GM19455 (cell line): ENCODE measurements at regions not wholly inside any gene's neighbourhood (a gene's known extent, or its start where the extent isn't known, plus 50 kb on each side); places are given as distances from the start of the nearest gene placed in this dataset.
"Not testable (repeated sequence)": the region's sequence is repeated elsewhere in the genome, so short reads cannot be mapped to it uniquely, and the experiment has no call there.

Experiments used
- ATAC-seq: cut with Tn5 transposase; IDR thresholded peaks from one replicate; pipeline ENCODE4 v1.9.1; 2021; ENCODE audit not compliant: unreplicated experiment

DNA sequence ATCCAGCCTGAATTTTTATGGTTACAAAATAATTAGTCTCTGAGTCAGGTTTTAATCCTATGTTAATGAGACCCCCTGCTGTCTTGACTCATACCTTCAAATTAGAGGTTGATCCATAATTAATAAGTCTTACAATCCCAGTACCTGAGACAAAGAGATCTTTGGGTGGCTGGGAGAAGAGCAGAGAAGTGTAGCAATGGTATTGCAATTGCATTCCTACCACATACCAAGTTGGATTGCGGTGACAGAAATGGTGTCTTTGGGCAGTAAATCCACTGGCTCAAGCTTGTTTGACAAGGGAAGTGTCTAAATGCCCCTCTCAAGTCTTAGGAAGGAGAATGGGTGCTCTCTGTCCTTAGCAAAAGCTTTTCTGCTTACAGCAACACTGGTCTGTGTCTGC lies 150.4 kb downstream of the BTBD3 start:
- no peak for ATAC-seq

DNA sequence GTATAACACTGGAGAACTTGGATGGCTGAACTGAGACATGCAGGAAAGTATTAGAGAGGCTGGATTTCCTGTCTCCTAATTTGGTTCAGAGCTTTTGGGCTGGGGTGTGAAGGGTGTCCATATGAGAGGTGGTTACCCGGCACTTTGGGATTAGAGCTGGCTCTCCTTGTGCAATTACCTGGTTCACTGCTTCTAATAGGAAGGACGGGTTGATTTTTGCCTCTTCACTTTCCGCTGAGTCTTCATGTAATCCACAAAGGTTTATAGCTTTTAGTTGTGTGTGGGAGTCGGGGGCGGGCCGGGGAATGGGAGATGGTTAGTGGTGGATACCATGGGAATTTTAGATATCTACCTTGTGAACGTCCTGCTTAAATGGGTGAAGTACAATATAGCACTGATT lies 151.5 kb downstream of the BTBD3 start:
- no peak for ATAC-seq

DNA sequence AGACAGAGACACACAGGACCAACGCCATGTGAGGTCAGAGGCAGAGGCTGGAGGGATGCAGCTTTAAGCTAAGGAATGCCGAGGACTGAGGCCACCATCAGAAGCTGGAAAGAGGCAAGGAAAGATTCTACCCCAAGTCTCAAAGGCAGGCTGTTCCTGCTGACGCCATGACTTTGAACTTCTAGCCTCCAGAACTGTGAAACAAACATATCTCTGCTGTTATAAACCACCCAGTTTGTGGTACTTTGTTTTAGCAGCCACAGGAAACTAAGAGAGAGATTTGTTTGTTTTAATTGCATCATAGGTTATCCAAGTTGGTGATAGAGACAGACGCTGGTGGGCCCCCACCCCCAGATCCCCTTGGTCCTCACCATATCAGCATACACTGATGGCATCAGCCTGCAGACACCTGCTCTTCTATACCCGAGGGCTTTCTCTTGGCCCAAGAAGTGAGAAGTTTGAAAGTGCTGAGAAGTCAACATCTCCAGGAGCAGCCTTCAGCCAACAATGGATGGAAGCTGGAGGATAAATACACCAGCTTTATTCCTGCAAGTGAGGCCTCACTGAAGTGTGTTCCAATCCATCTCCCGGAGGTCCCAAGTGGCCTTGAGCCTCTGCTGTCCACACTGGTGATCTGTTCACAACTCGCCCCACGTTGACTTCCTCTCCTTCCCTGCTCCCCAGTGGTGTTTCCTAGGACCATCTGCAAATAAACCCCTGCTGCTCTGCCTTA lies 154.7 kb downstream of the BTBD3 start:
- no peak for ATAC-seq

DNA sequence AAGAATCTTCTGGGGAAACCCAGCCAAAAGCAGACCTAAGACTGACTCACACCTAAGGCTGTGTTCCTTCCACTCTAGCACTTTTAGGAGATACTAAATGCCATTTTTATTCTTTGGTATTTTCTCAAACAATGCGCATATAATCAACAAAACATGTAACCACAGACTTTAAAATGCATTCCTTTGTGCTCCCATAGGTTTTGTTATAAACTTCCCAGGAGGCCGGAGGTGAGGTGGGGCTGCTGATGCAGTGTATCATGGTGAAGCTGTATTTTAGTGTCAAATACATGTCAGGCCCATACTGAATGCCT lies 155.2 kb downstream of the BTBD3 start:
- no peak for ATAC-seq

DNA sequence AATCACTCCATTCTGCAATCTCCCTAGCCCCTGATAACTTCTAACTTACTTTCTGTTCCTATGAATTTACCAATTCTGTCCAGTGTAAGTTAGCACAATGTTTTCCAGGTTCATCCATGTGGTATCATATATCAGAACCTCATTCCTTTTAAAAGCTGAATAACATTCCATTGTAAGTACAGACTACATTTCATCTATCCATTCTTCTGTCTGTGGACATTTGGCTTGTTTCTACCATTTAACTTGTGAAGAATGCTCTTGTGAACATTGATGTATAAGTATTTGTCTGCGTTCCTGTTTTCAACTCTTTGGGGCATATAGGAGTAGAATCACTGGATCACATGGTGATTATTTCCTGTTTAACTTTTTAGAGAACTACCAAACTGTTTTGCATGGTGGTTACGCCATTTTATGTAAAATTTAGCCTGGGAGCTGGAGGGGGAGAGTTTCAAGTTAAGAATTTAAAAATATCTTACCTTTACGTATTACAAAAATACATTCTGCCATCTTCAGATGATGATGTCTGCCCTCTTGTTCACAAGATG lies 156.5 kb downstream of the BTBD3 start:
- no peak for ATAC-seq

DNA sequence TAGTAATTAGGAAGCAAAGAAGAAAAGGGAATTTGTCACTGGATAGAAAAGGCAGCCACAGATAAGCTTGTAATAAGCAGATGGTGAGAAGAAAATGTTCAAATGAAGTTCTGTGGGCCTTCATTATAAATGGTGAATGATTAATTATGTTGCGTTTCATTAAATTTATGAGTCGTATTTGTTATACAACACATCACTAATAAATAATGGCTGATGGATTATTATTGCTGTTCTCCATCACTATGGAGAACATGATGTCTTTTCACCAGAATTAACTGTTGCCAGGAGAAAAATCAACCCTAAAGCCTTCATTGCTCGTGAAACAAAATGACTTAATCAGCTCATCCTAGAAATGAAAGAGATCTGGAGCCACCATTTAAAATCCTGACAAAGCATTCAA lies 158.5 kb downstream of the BTBD3 start:
- no peak for ATAC-seq

DNA sequence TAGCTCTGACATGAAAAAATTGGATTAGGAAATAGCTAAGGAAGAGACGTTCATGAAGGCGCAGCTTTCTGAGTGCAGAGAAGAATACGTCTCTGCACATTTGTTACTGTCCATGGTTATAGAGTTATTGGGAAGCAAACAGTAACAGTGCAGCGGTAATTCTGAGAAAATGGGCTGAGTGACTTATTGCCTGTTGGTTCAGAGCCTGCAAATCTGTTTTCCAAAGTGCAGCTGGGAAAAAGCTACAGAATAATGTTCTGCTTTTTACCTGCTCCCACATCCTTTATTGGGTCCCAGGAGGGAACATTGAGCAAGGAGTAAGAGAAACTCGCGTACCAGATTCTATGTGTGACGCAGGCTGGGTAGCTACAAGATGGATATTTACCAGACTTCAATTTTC lies 160.2 kb downstream of the BTBD3 start:
- no peak for ATAC-seq

DNA sequence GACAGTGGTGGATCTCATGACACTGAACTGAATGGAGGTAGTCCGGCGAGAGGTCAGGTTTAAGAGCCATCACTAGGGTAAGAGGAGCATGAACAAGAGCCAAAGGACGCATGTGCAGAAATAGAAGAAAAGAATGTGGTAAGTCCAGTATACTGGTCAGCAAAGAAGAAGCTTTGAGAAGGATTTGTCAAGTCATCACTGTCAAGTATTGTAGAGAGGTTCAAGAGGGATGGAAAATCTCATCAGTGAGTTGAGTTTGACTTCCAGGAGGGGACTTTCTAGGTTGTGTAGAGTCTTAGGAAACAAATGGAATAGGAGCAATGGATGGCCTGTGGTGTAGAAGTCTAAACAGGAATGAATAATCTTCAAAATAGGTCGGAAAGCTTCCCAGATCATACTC lies 161.8 kb downstream of the BTBD3 start:
- no peak for ATAC-seq

DNA sequence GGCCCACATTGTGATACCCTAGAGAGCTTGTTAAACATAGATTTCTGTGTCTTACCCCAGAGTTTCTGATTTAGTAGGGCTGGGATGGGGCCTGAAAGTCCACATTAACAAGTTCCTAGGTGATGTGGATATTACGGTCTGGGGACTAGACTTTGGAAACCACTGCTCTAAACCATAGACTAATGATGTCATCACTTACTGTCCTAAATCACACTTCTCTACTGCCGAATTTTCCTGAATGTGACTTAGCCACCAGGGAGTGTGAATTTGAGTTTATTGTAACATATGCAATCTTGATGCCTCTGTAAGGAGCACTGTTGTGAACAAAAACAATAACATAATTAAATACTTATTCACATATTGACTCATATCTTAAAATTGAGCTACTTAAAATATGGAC lies 165.6 kb downstream of the BTBD3 start:
- no peak for ATAC-seq

DNA sequence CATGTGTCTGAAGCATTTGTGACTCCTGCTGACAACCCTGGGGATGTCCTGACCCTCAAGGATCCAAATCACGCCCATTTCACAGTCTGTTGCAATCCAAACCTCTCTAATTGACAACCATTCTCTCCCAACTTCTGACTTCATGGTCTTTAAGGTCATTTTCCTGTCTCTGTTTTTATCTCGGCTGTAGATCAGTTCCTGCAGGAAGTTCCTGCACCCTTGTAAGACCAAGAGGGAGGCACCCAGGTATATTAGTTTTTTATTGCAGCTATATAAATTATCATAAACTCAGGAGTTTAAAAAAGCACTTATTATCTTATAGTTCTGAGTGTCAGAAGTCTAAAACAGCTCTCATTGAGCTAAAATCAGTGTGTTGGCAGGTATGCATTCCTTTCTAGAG lies 166.8 kb downstream of the BTBD3 start:
- no peak for ATAC-seq

DNA sequence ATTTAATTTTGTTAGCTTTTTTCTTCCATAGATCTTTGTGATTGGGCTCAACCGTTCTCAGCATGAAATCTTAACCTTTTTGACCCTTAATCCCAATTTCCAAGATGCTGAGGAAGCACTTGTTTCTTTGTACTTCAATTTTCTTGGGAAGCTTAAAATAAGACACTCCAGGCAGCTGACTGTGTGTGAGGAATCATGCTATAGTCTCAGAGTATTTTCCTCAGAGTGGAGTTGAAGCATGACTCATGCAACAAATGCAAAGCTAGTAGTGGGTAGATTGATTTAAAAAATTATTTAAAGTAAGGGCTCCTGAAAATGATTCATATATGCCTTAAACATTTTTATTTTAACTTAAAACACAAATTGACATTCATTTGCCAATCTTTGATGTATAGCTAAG lies 168.7 kb downstream of the BTBD3 start:
- no peak for ATAC-seq

DNA sequence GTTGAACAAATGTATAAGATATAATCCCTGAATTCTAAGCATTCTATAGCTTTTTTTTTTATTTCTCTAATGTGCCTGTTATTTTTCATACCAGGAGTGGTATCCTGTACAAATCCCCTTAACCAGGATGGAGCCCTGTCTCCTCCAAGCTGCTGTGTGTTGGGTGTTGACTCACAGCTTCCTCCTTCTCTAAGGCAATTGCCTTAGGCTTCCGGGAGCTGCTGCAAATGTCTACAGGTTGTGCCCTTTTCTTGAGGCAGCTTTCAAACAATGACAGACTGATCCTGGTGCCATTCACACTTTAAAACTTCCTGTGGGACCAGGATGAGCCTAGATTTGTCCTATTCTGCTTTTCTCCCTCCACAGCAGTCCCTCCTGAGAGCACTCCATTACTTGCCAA lies 173.2 kb downstream of the BTBD3 start:
- no peak for ATAC-seq

DNA sequence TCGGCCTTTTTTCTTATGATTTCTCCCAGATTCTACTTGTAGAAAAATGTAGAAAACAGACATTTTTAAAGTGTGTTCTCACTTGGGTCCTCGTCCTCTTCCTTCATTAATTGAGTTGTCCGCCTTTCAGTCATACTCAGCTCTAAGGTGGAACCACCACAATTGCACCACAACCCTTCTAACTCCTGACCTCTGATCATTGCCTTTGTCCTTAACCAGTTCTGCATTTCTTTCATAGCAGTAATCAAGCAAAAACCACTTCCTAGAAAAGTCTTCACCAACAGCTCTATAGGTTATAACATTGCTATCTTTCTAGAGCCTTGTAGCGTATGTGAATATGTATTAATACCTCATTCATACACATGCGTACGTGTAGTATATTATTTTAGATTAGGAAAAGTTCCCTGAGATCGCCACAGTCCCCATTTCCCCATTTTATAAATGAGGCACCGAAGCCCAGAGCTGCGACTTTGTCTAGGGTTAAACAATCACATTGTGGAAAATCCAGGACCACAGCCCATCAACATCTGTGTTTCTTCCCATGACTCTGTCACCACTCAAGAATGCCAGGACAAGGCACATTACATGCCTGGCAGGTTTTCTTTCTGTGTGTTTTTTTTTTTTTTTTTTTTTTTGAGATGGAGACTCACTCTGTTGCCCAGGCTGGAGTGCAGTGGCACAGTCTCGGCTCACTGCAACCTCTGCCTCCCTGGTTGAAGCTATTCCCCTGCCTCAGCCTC lies 175.5 kb downstream of the BTBD3 start:
- no peak for ATAC-seq

DNA sequence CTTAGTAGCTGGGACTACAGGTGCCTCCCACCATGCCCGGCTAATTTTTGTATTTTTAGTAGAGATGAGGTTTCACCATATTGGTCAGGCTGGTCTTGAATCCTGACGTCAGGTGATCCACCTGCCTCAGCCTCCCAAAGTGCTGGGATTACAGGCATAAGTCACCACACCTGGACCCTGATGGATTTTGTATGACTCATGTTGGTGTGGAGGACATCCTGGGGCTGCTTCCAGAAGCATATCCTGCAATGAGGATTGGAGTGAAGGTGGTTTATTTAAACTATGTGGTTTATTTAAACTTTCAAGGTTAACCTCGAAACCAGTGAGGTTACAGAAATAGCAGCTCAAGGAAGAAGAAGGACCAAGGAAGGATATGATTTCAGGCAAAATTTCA lies 176.1 kb downstream of the BTBD3 start:
- ATAC-seq: not testable (repeated sequence)

DNA sequence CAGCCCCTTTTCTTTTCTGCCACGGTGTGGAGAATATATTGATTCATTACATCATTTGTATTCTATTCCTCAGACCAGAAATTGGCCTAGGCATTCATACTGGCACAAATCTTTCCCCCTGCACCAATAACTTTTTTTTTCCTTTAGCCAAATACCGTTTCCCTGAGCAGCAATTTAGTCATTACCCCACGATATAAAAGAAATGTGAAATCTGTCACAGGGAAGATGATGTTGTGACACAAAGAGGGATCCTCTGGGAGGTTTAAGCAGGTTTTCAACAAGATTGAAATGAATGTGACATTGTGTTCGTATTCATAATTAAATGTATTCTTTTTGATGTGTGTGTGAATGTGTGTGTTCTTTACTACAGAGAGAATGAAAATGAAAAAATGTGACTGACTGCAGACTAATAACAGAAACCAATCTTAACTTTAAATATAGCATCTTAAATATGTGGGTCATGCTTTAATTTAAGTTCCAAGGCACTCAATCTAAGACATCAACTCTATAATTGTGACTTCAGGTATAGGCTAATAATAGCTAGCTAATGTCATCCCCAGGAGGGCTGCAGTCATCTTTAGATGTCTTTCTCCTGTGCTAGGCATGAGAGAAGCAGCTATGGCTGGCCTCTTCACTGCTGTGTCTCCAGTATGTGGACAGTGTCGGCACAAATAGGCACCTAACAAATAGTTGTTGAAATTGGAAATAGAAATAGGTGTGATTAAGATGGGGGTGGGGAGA lies 177.7 kb downstream of the BTBD3 start:
- ATAC-seq: no peak

DNA sequence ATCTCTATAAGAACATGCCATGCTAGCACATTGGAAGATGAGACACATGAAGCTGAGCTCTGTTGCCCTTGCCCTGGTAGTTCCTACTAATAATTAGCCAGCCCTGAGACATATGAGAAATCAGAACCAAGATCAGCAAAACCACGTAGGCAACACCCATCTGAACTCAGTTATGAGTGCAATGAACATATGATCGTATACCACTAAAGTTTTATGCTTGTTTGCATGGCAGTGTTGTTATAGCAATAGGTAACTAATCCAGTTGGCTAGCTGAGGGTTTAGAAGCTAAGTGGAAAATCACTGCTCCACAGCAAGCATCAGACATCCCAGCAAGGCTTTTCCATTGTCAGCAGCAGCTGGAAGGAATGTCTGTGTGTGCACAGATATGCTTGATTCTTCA lies 180.7 kb downstream of the BTBD3 start:
- no peak for ATAC-seq

DNA sequence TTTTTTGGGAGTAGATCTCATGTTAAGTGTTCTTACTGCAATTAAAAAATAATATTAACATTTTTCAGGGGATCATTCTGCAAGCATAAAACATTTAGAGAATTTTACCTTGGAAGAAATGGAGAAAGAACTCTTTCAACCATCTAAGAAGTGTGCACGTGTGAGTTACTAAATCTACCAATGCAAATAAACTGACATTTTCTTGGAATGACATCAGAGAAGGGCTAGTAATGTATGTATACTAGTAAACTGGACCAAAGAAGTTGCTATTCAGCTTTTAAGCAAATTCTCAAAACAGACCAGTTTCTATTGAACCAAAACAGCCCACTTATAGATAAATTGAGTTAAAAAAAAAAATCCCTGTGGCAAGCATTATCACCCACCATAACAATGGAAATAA lies 191.2 kb downstream of the BTBD3 start:
- no peak for ATAC-seq

DNA sequence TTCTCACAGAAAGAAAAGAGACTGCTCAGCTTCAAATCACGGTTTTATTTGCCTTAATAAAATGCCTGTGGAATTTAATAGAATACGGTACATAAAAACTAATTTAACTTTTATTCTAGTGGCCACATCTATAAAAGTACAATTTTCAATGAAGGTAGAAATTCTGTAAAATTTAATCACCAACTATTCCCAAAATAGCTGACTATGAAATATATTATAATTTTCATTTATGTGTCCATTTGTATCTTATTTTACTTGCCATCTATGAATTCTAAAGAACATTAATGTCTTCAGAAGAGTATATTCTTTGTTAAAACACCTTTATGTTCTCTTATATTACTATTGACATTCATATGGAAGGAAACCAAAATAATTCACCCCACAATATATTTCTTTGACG lies 192.6 kb downstream of the BTBD3 start:
- no peak for ATAC-seq

DNA sequence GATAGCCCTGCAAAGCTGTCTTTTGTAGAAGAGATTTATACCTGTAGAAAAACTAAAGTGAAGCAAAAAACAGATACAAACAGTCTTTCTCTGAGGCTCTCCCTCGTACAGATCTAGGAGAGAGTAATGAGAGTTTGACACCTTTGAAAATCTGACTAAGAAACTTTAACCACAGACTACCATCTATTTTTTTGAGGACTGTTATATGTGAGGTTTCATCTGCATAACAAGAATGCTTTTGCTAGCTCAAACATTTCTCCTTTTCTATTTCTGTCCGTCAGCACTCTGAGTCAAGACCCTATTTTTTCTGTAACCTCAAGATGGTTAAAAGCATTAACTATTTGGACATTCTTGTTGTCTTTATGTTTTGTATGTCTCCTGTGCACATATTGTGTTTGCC lies 193.0 kb downstream of the BTBD3 start:
- no peak for ATAC-seq

DNA sequence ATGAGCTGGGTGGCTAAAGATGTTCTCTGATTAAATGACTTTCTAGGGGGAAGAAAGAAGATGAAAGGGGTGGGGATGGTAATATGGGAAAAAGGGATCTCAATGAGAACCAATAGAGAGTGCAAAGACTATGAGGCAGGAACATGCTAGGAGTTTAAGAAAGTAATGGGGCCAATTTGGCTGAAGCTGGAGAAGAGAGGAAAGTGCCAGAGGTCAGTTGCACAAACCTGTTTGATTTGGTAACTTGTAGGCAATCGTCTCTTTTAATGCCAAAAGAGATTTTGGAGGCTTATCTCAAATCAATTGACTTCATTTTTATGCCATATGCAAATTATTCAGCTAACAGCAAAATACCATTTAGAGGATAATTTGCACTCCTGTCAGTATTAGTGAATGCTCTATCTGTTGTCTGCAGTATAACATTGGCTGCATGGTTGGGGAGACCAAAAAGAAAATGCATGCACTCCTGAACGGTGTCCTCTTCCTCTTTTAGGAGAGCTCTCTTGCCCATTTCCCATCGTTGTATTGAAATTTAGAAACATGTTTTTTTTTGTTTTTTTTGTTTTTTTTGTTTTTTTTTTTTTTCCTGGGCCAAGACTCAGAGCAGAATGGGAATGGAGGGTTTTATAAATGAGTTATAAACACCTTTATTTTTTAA lies 193.9 kb downstream of the BTBD3 start:
- no peak for ATAC-seq

DNA sequence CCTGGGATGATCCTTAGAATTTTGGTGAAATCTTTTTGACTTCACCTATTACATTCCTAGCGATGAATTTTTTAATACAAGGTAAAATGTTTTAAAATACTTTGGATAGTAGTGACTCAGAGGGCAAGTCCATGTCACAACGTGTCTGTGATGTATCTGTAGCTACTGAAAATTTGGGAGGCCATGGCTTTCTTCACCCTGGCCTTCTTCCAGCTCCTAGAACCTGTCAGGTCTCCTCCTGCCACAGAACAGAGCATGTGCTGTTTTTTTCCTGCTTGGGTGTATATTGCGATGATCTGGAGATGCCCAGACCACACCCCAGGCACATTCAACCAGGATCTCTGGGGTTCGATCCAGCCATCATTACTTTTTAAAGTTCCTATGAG lies 194.4 kb downstream of the BTBD3 start:
- no peak for ATAC-seq

DNA sequence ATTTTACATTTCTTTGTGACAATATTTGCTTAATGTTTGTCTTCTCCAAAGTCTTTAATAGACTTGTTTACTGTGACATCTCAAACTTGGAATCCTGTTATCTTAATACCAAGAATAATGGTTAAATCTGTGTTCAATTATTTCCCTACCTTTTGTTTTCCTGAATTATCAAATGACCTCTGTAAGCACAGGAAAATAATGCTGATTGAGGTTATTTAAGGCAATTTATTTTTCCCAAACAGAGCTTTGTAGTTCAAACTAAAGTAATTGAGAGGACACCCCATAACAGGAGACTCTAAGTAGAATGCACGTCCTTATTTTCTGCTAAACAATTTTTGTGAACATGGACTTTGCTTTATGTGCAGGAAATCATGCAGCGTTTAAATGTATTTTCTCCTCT lies 195.0 kb downstream of the BTBD3 start:
- no peak for ATAC-seq
